ENCODE measurements at regions not wholly inside any gene's neighbourhood (a gene's known extent, or its start where the extent isn't known, plus 50 kb on each side); places are given as distances from the start of the nearest gene placed in this dataset.

DNA sequence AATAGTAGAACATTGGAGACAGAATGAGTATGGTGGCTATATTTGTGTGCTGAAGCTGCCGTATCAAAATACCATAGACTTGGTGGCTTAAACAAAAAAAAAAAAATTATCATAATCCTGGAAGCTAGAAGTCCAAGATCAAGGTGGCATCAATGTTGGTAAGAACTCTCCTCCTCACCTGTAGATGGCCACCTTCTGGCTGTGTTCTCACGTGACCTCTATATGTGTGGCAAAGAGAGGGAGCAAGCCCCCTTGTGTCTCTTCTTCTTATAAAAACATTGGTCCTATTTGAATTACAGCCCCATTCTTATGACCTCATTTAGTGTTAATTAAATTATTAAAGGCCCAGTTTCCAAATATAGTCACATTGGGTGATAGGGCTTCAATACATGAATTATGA, 1640.9 kb upstream of the PCDH7 start:
- TF ChIP-seq, protein P1, sequence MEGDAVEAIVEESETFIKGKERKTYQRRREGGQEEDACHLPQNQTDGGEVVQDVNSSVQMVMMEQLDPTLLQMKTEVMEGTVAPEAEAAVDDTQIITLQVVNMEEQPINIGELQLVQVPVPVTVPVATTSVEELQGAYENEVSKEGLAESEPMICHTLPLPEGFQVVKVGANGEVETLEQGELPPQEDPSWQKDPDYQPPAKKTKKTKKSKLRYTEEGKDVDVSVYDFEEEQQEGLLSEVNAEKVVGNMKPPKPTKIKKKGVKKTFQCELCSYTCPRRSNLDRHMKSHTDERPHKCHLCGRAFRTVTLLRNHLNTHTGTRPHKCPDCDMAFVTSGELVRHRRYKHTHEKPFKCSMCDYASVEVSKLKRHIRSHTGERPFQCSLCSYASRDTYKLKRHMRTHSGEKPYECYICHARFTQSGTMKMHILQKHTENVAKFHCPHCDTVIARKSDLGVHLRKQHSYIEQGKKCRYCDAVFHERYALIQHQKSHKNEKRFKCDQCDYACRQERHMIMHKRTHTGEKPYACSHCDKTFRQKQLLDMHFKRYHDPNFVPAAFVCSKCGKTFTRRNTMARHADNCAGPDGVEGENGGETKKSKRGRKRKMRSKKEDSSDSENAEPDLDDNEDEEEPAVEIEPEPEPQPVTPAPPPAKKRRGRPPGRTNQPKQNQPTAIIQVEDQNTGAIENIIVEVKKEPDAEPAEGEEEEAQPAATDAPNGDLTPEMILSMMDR (IDR thresholded peaks at IDR 0.05; ENCODE audit: low read depth, low read length, poor library complexity, severe bottlenecking), result no peak
- no peak for TF ChIP-seq EZH2phosphoT487 (IDR thresholded peaks at IDR 0.05; ENCODE audit: borderline replicate concordance, low read length)

Measured in DOHH2 (cell line).